ENCODE measurements at regions not wholly inside any gene's neighbourhood (a gene's known extent, or its start where the extent isn't known, plus 50 kb on each side); places are given as distances from the start of the nearest gene placed in this dataset.

DNA sequence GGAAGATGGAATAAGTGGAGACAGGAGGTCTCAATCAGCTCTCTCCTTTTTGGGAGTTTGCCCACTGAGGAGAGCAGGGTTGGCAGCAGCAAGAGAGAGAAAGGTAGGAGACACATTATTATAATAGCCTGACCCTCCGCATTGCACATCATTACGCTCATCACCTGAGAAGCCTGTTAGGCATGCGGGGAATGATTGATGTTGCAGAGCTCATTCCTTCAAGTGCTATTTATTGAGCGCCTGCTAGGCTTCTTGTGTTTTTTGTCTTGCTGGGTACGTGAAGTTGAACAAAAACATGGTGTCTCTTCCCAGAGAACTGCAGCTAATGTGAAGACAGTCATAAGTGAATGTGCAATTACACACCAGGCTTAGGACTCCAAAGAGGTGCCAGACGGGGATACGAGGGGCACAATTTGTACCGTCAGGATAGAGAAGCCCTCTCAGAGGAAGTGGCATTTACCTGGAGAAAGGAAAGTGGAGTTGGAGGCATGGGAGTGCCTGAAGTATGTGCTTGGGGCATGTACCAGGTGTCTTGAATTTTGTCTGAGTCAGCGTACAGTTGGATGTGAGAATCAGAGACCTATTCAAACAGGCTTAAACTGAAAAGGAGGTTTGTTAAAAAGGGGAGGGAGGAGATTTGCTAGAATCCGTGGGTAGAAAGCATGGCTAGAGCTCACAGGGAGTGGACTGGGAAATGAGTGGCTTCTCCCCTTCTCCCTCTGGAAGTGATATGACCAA lies 90.2 kb upstream of the SOD3 start:
- Histone ChIP-seq H3K27me3 (ENCODE audit: control insufficient read depth in 1 of 2, insufficient read depth in 2 of 2, low read length in 2 of 2) (no peaks in the 10 kb centered on the region), H3K4me3 (ENCODE audit: low read depth in 1 of 2, low read length in 2 of 2) (no peak overlapping the region), H3K9ac (ENCODE audit: low read depth in 1 of 2, low read length in 2 of 2) (no peak overlapping the region), H3K27ac (ENCODE audit: low read depth, low read length) (no peak overlapping the region), H3K9me3 (ENCODE audit: control insufficient read depth in 1 of 2, low read length in 2 of 2) (no peaks in the 10 kb centered on the region), H3K36me3 (ENCODE audit: control insufficient read depth in 1 of 2, insufficient read depth in 2 of 2, low read length in 2 of 2) (no peaks in the 10 kb centered on the region), H3K4me1 (ENCODE audit: control insufficient read depth in 1 of 2, insufficient read depth in 2 of 2, low read length in 2 of 2) (no peaks in the 10 kb centered on the region)

DNA sequence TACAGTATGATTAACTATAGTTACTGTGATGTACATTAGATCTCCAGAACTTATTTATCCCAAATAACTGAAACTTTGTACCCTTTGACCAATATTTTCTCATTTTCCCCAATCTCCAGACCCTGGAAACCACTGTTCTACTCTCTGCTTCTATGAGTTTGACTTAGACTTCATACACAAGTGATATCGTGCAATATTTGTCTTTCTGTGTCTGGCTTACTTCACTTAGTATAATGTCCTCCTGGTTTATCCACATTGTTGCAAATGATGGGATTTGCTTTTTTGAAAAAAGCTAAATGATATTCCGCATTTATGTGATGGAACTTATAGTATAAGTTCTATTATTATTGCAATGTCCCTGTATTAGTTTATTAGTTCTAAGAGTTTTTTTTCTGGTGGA lies 81.8 kb upstream of the SOD3 start:
- H3K27ac ChIP-seq (ENCODE audit: low read depth, low read length), result no peak overlapping the region
- H3K36me3 ChIP-seq (ENCODE audit: control insufficient read depth in 1 of 2, insufficient read depth in 2 of 2, low read length in 2 of 2), result no peaks in the 10 kb centered on the region
- no peaks in the 10 kb centered on the region for H3K4me1 ChIP-seq (ENCODE audit: control insufficient read depth in 1 of 2, insufficient read depth in 2 of 2, low read length in 2 of 2)
- no peaks in the 10 kb centered on the region for H3K27me3 ChIP-seq (ENCODE audit: control insufficient read depth in 1 of 2, insufficient read depth in 2 of 2, low read length in 2 of 2)
- no peak overlapping the region for H3K4me3 ChIP-seq (ENCODE audit: low read depth in 1 of 2, low read length in 2 of 2)
- no peaks in the 10 kb centered on the region for H3K9me3 ChIP-seq (ENCODE audit: control insufficient read depth in 1 of 2, low read length in 2 of 2)
- no peak overlapping the region for H3K9ac ChIP-seq (ENCODE audit: low read depth in 1 of 2, low read length in 2 of 2)

DNA sequence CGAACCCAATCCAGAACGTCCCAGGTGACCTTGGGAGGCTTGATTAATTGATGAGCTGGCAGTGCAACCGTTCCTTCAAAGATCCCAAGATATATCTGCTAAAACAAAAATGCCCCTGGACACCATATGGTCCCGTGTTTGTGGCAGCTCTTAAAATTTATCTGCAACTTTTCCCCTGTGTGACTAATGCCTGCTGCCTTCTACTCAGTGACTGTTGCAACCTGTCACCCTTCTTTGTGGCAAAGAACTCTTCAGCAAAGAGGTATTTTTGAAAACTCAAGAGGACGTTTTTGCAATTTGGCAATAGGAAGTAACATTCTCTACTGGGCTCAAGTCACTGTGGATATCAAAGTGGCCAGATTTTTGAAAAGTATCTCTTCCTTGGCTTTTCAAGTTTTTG lies 75.8 kb upstream of the SOD3 start:
- peaks cover 0 to 3% of the 10 kb centered on the region in 2 donors for H3K27me3 ChIP-seq (ENCODE audit: control insufficient read depth in 1 of 2, insufficient read depth in 2 of 2, low read length in 2 of 2)
- H3K36me3 ChIP-seq (ENCODE audit: control insufficient read depth in 1 of 2, insufficient read depth in 2 of 2, low read length in 2 of 2), result no peaks in the 10 kb centered on the region
- no peak overlapping the region for H3K4me3 ChIP-seq (ENCODE audit: low read depth in 1 of 2, low read length in 2 of 2)
- no peak overlapping the region for H3K27ac ChIP-seq (ENCODE audit: low read depth, low read length)
- no peak overlapping the region for H3K9ac ChIP-seq (ENCODE audit: low read depth in 1 of 2, low read length in 2 of 2)
- no peaks in the 10 kb centered on the region for H3K9me3 ChIP-seq (ENCODE audit: control insufficient read depth in 1 of 2, low read length in 2 of 2)
- H3K4me1 ChIP-seq (ENCODE audit: control insufficient read depth in 1 of 2, insufficient read depth in 2 of 2, low read length in 2 of 2), result no peaks in the 10 kb centered on the region

DNA sequence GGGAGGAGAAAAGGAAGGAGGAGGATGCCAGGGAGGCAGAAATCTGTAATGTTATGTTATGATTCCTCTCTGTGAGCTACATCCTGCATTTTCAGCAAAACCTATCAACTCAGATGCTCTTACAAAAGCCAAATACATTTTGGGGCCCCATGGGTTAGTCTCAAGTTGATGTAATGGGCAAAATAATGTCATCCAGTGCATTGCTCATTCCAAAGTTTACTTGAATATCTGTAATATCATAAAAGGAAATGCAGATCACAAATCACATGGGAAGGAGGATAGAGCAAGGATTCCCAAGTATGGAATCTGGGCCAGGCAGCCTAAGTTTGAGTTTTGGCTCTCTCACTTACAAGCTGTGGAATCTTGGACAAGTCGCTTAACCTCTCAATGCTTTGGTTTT lies 74.9 kb upstream of the SOD3 start:
- Histone ChIP-seq H3K4me3 (ENCODE audit: low read depth in 1 of 2, low read length in 2 of 2) (no peak overlapping the region), H3K9ac (ENCODE audit: low read depth in 1 of 2, low read length in 2 of 2) (no peak overlapping the region), H3K4me1 (ENCODE audit: control insufficient read depth in 1 of 2, insufficient read depth in 2 of 2, low read length in 2 of 2) (no peaks in the 10 kb centered on the region), H3K27me3 (ENCODE audit: control insufficient read depth in 1 of 2, insufficient read depth in 2 of 2, low read length in 2 of 2) (peaks cover 0 to 3% of the 10 kb centered on the region in 2 donors), H3K9me3 (ENCODE audit: control insufficient read depth in 1 of 2, low read length in 2 of 2) (no peaks in the 10 kb centered on the region), H3K27ac (ENCODE audit: low read depth, low read length) (no peak overlapping the region), H3K36me3 (ENCODE audit: control insufficient read depth in 1 of 2, insufficient read depth in 2 of 2, low read length in 2 of 2) (no peaks in the 10 kb centered on the region)

GRCh38 chr4:24720979-24721378 lies 74.4 kb upstream of the SOD3 start:
- H3K9ac ChIP-seq (ENCODE audit: low read depth in 1 of 2, low read length in 2 of 2), result no peak overlapping the region
- H3K4me1 ChIP-seq (ENCODE audit: control insufficient read depth in 1 of 2, insufficient read depth in 2 of 2, low read length in 2 of 2), result no peaks in the 10 kb centered on the region
- H3K4me3 ChIP-seq (ENCODE audit: low read depth in 1 of 2, low read length in 2 of 2), result no peak overlapping the region
- H3K36me3 ChIP-seq (ENCODE audit: control insufficient read depth in 1 of 2, insufficient read depth in 2 of 2, low read length in 2 of 2), result no peaks in the 10 kb centered on the region
- H3K9me3 ChIP-seq (ENCODE audit: control insufficient read depth in 1 of 2, low read length in 2 of 2), result no peaks in the 10 kb centered on the region
- H3K27ac ChIP-seq (ENCODE audit: low read depth, low read length), result no peak overlapping the region
- peaks cover 0 to 3% of the 10 kb centered on the region in 2 donors for H3K27me3 ChIP-seq (ENCODE audit: control insufficient read depth in 1 of 2, insufficient read depth in 2 of 2, low read length in 2 of 2)

DNA sequence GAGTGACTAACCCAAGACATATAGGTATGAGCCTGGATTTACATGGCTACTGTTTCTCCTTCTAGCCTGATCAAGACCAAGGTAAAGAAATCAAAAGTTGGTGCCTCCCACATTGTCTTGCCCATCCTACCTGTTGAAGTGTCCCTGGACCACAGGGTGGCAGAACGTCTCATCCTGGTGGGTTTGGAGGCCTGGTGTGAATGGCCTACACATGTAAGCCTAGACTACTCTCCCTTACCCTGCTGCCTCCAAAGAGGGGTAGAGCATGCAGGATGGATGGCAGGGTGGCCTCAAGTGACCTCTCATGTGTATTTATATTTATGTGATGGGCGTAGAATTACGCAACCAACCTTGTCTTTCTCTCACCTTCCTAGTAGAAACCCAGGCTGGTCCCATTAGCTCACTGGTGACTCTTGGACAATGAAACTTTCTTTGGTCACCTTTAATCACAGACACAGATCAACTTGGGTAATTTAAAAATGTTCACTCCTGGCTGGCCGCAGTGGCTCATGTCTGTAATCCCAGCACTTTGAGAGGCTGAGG lies 73.3 kb upstream of the SOD3 start:
- Histone ChIP-seq H3K9me3 (ENCODE audit: control insufficient read depth in 1 of 2, low read length in 2 of 2) (no peaks in the 10 kb centered on the region), H3K36me3 (ENCODE audit: control insufficient read depth in 1 of 2, insufficient read depth in 2 of 2, low read length in 2 of 2) (no peaks in the 10 kb centered on the region), H3K4me1 (ENCODE audit: control insufficient read depth in 1 of 2, insufficient read depth in 2 of 2, low read length in 2 of 2) (no peaks in the 10 kb centered on the region), H3K27ac (ENCODE audit: low read depth, low read length) (no peak overlapping the region), H3K9ac (ENCODE audit: low read depth in 1 of 2, low read length in 2 of 2) (no peak overlapping the region), H3K27me3 (ENCODE audit: control insufficient read depth in 1 of 2, insufficient read depth in 2 of 2, low read length in 2 of 2) (peaks cover 3 to 4% of the 10 kb centered on the region in 2 donors), H3K4me3 (ENCODE audit: low read depth in 1 of 2, low read length in 2 of 2) (no peak overlapping the region)

GRCh38 chr4:24727390-24728224 lies 67.8 kb upstream of the SOD3 start:
- Histone ChIP-seq H3K9ac (ENCODE audit: low read depth in 1 of 2, low read length in 2 of 2) (no peak overlapping the region), H3K4me3 (ENCODE audit: low read depth in 1 of 2, low read length in 2 of 2) (no peak overlapping the region), H3K27me3 (ENCODE audit: control insufficient read depth in 1 of 2, insufficient read depth in 2 of 2, low read length in 2 of 2) (peaks cover 0 to 4% of the 10 kb centered on the region in 2 donors), H3K4me1 (ENCODE audit: control insufficient read depth in 1 of 2, insufficient read depth in 2 of 2, low read length in 2 of 2) (no peaks in the 10 kb centered on the region), H3K36me3 (ENCODE audit: control insufficient read depth in 1 of 2, insufficient read depth in 2 of 2, low read length in 2 of 2) (no peaks in the 10 kb centered on the region), H3K9me3 (ENCODE audit: control insufficient read depth in 1 of 2, low read length in 2 of 2) (no peaks in the 10 kb centered on the region), H3K27ac (ENCODE audit: low read depth, low read length) (no peak overlapping the region)

DNA sequence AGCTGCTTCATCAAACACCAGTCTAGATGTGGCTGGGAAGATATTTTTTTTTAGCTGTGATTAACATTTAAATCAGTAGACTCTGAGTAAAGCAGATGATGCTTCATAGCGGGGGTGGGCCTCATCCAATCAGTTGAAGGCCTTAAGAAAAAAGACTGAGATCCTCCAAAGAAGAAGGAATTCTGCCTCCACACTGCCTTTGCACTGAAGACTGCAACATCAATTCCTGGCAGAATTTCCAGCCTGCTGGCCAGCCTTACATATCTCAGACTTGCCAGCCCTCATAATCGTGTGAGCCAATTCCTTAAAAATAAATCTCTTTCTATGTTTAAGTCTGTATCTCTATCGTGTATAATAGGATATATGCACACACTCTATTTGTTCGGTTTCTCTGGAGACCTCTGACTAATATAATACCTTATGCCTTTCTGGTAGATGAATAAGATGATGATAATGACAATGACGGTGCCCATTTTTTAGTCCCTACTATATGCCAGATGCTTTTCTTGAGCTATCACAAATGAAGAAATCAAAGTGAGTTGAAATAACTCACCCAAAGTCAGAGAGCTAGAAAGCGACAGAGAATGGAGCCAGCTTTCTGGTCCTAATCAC lies 66.1 kb upstream of the SOD3 start:
- Histone ChIP-seq H3K36me3 (ENCODE audit: control insufficient read depth in 1 of 2, insufficient read depth in 2 of 2, low read length in 2 of 2) (no peaks in the 10 kb centered on the region), H3K9ac (ENCODE audit: low read depth in 1 of 2, low read length in 2 of 2) (no peak overlapping the region), H3K27me3 (ENCODE audit: control insufficient read depth in 1 of 2, insufficient read depth in 2 of 2, low read length in 2 of 2) (peaks cover 0 to 4% of the 10 kb centered on the region in 2 donors), H3K4me1 (ENCODE audit: control insufficient read depth in 1 of 2, insufficient read depth in 2 of 2, low read length in 2 of 2) (no peaks in the 10 kb centered on the region), H3K9me3 (ENCODE audit: control insufficient read depth in 1 of 2, low read length in 2 of 2) (no peaks in the 10 kb centered on the region), H3K4me3 (ENCODE audit: low read depth in 1 of 2, low read length in 2 of 2) (no peak overlapping the region), H3K27ac (ENCODE audit: low read depth, low read length) (no peak overlapping the region)

DNA sequence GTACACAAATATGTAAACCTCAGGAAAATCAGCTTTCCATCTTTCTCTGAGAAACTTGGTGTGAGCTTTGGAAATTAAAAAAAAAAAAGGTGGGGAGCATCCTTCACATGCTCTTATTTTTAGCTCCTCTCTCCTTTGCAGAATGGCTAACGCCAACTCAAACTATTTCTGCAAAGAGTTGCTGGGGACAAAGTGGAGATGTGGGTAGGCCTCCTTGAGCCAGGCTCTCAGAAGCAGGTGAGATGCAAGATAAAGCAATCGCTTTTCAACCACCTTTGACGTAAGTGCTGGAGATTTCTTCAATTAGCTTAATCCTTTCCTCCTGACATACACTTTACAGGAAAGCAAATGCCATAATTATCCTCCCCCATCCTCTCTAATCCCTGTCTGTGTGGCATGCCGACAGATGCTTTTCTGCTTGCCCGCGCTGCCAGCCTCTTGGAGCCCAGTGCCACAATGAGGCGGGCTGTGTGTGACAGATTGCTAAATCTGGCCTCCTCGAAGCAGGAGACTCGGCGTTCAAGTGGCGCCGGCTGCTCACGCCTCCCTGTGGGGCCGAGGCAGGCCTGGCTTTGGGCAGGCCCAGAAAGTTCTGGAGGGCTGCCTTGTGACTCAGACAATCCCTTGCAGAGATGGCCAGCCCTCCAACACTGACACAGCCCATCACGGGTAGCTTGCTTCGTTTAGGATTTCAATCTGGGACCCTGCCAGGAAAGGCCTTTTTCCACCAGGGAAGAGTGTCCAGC lies 64.9 kb upstream of the SOD3 start:
- Histone ChIP-seq H3K27me3 (ENCODE audit: control insufficient read depth in 1 of 2, insufficient read depth in 2 of 2, low read length in 2 of 2) (peaks cover 0 to 4% of the 10 kb centered on the region in 2 donors), H3K9me3 (ENCODE audit: control insufficient read depth in 1 of 2, low read length in 2 of 2) (no peaks in the 10 kb centered on the region), H3K4me1 (ENCODE audit: control insufficient read depth in 1 of 2, insufficient read depth in 2 of 2, low read length in 2 of 2) (no peaks in the 10 kb centered on the region), H3K4me3 (ENCODE audit: low read depth in 1 of 2, low read length in 2 of 2) (no peak overlapping the region), H3K36me3 (ENCODE audit: control insufficient read depth in 1 of 2, insufficient read depth in 2 of 2, low read length in 2 of 2) (no peaks in the 10 kb centered on the region), H3K9ac (ENCODE audit: low read depth in 1 of 2, low read length in 2 of 2) (no peak overlapping the region), H3K27ac (ENCODE audit: low read depth, low read length) (no peak overlapping the region)
